ENCODE measurements at regions not wholly inside any gene's neighbourhood (a gene's known extent, or its start where the extent isn't known, plus 50 kb on each side); places are given as distances from the start of the nearest gene placed in this dataset.

- no peaks in the 10 kb centered on the region for H3K27me3 ChIP-seq (ENCODE audit: control insufficient read depth, insufficient read depth, low read length)
- FAIRE-seq: no peak
- TF ChIP-seq CTCF (IDR thresholded peaks at IDR 0.05; ENCODE audit: insufficient read depth, low read length, severe bottlenecking): no peak
- no peak for DNase-seq (ENCODE audit: low read depth)
- H3K36me3 ChIP-seq (ENCODE audit: control insufficient read depth, insufficient read depth, low read length): peaks cover 6% of the 10 kb centered on the region
- no peak overlapping the region for H3K4me3 ChIP-seq (ENCODE audit: low read depth, low read length)
These were observed 68.3 kb downstream of the TET3 start for GRCh38 chr2:74052732-74053710.

- no peaks in the 10 kb centered on the region for H3K27me3 ChIP-seq (ENCODE audit: control insufficient read depth, insufficient read depth, low read length)
- no peak overlapping the region for H3K4me3 ChIP-seq (ENCODE audit: low read depth, low read length)
- no peak for TF ChIP-seq CTCF (IDR thresholded peaks at IDR 0.05; ENCODE audit: insufficient read depth, low read length, severe bottlenecking)
- DNase-seq (ENCODE audit: low read depth) (peak; percentile 27), FAIRE-seq (no peak)
- peaks cover 2% of the 10 kb centered on the region for H3K36me3 ChIP-seq (ENCODE audit: control insufficient read depth, insufficient read depth, low read length)
These were observed 69.4 kb downstream of the TET3 start for GRCh38 chr2:74053959-74054715.

- H3K36me3 ChIP-seq (ENCODE audit: control insufficient read depth, insufficient read depth, low read length): peaks cover 1% of the 10 kb centered on the region
- H3K27me3 ChIP-seq (ENCODE audit: control insufficient read depth, insufficient read depth, low read length): no peaks in the 10 kb centered on the region
- no peak for TF ChIP-seq CTCF (IDR thresholded peaks at IDR 0.05; ENCODE audit: insufficient read depth, low read length, severe bottlenecking)
- no peak for DNase-seq (ENCODE audit: low read depth)
- FAIRE-seq: no peak
- H3K4me3 ChIP-seq (ENCODE audit: low read depth, low read length): no peak overlapping the region
These were observed 74.5 kb downstream of the TET3 start for GRCh38 chr2:74059137-74059775.

GRCh38 chr2:74063486-74063885 is 78.8 kb downstream of the TET3 start:
- no peaks in the 10 kb centered on the region for H3K27me3 ChIP-seq (ENCODE audit: control insufficient read depth, insufficient read depth, low read length)
- no peak for TF ChIP-seq CTCF (IDR thresholded peaks at IDR 0.05; ENCODE audit: insufficient read depth, low read length, severe bottlenecking)
- peak; percentile 20 for DNase-seq (ENCODE audit: low read depth)
- no peak for FAIRE-seq
- no peak overlapping the region for H3K4me3 ChIP-seq (ENCODE audit: low read depth, low read length)
- no peaks in the 10 kb centered on the region for H3K36me3 ChIP-seq (ENCODE audit: control insufficient read depth, insufficient read depth, low read length)

GRCh38 chr2:74065456-74065855 is 80.7 kb downstream of the TET3 start:
- no peak for FAIRE-seq
- no peak for TF ChIP-seq CTCF (IDR thresholded peaks at IDR 0.05; ENCODE audit: insufficient read depth, low read length, severe bottlenecking)
- DNase-seq (ENCODE audit: low read depth): no peak
- Histone ChIP-seq H3K27me3 (ENCODE audit: control insufficient read depth, insufficient read depth, low read length) (no peaks in the 10 kb centered on the region), H3K36me3 (ENCODE audit: control insufficient read depth, insufficient read depth, low read length) (peaks cover 2% of the 10 kb centered on the region), H3K4me3 (ENCODE audit: low read depth, low read length) (no peak overlapping the region)

Measured in bronchial epithelial cell (primary cell).